Left cardiac atrium (tissue), 4 donors: ENCODE measurements at regions not wholly inside any gene's neighbourhood (a gene's known extent, or its start where the extent isn't known, plus 50 kb on each side); places are given as distances from the start of the nearest gene placed in this dataset.

ENCODE experiments used
- ATAC-seq, 2 donors: fragments of 200-7000 bp; cut with Tn5 transposase; one replicate each; pipeline ENCODE4 v1.9.1; 2020; ENCODE audit warnings: mild to moderate bottlenecking in 2 of 2, moderate library complexity in 2 of 2
- DNase-seq: peaks from one replicate; pipeline ENCODE4 v3.0.0-alpha.2; 2020
- intact Hi-C, 2 donors: fragments of 100-400 bp; cut with DNase I; formaldehyde crosslinking; loops; one replicate each; pipeline versions ENCODE4 v1.14.1 to v1.15.1; 2022 to 2023
- donor health status: DM: no; HTN: yes; CAD: no.
- donor health status: DM: no; HTN: yes; CAD: no; lungs with severe emphysema.
- donor health status: DM: yes; HTN: yes; CAD: no.
- donor health status: Dilated cardiomyopathy.

DNA sequence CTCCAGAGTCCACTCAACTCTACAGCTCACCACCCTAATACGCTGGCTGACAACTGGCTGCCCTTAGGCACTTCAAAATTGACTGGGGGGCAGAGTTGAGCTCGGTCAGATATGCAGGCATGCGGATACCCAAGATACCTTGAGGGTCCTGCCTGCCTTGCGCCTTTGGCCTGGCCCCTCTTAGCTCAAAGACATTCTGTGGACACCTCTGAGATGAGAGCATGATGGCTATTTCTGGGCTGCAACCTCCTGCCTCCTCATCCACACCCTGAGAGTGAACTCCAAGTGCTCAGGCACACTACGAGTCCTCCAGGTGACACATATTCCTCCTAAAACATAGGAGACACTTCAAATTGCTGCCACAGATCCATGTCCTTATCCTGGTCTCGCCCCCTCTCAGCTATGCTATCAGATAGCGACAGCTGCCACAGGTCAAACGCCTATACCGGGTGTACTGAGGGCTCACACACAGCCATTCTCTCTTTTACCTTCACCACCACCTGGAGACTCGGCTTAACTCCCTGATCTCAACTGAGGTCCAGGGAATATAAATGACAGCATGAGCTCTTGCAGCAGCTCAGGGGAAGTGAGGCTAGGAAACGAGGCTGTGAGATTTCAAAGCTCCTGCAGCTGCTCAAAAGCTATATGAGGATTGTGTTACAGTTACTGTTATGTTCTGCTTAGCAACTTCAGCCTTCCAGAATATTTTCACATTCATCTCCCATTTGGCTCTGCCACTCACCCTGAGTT lies 60.5 kb upstream of the TEX51 start:
- no peak for DNase-seq
- no peak for ATAC-seq
- intact Hi-C loops: no loop called here

DNA sequence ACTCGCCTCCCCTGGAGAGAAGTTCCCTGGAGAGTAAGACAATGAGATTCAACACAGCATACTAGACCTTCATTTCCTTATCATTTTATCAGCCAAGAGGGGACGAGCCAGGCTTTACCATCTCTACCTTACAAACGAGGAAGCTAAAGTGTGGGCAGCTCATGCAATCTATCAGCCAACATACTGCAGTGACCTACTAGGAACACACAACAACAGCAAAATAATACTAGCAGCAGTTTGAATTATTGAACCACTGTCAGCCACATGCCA lies 60.0 kb upstream of the TEX51 start:
- DNase-seq (no peak), ATAC-seq (no peak)
- intact Hi-C loops: no loop called here

DNA sequence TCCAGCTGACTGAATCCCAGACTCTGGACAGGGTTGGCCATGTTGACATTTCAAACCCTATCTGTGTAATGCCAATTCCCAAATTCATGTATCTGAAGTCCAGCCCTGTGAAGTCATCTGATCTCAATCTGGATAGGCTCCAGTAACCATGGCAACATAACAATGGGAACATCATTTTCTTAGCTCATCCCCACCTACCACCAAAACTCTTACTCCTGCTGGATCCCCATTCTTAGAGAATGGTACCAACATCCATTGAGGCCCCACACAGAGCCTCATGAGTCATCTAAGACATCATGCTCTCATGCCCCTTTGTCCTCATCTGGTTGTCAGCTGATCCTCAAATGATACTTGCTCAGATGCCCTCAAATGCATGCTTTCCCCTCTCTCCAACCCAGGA lies 58.9 kb upstream of the TEX51 start:
- intact Hi-C loops: no loop called here
- DNase-seq (no peak), ATAC-seq (no peak)

DNA sequence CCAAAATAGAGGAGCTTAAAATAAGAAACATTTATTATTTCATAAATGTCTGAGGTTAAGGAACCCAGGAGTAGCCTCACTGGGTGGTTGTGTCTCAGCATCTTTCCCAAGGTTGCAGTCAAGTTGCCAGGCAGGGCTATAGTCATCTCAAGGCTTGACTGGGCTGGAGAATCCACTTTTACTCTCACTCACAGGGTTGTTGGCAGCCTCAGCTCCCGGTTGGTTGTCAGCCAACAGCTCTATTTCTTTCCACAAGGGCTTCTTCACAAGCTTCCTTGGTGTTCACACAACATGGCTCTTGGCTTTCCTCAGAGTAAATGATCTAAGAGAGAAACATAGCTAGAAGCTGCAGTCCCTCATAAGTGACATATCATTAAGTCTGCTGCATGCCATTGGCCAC lies 55.6 kb upstream of the TEX51 start:
- DNase-seq (no peak), ATAC-seq (no peak)
- intact Hi-C loops: no loop called here

- ATAC-seq (no peak), DNase-seq (no peak)
- intact Hi-C loops: no loop called here
Measured at GRCh38 chr2:126846241-126846640, 52.4 kb upstream of the TEX51 start.
